ENCODE measurements at regions not wholly inside any gene's neighbourhood (a gene's known extent, or its start where the extent isn't known, plus 50 kb on each side); places are given as distances from the start of the nearest gene placed in this dataset.

GRCh38 chr3:78268087-78268486 is 1228.2 kb downstream of the ROBO2 start:
- Histone ChIP-seq H3K4me1 (ENCODE audit: control insufficient read depth, extremely low read depth, insufficient read depth, low read length) (no peaks in the 10 kb centered on the region), H3K9me1 (replicated peaks; ENCODE audit: control insufficient read depth, extremely low read depth, insufficient read depth, low read length) (no peaks in the 10 kb centered on the region), H3K27me3 (ENCODE audit: control insufficient read depth in 2 of 2, insufficient read depth in 2 of 2, low read length in 2 of 2) (no peaks in the 10 kb centered on the region), H4K20me1 (replicated peaks; ENCODE audit: control insufficient read depth, extremely low read depth, insufficient read depth, low read length) (no peaks in the 10 kb centered on the region), H3K9me3 (replicated peaks; ENCODE audit: control insufficient read depth, insufficient read depth, low read length) (no peaks in the 10 kb centered on the region), H2AFZ (ENCODE audit: low read depth, low read length) (no peak overlapping the region), H3K27ac (ENCODE audit: insufficient read depth, low read depth, low read length) (no peak overlapping the region), H3K4me2 (ENCODE audit: insufficient read depth, low read length) (no peak overlapping the region), H3K79me2 (ENCODE audit: control insufficient read depth, insufficient read depth, low read length) (no peaks in the 10 kb centered on the region), H3K9ac (replicated peaks; ENCODE audit: extremely low read depth, insufficient read depth, low read length) (no peak overlapping the region), H3K36me3 (ENCODE audit: control insufficient read depth in 2 of 2, extremely low read depth in 1 of 2, insufficient read depth in 2 of 2, low read length in 2 of 2) (no peaks in the 10 kb centered on the region), H3K4me3 (replicated peaks in 1 of 3; ENCODE audit: insufficient read depth in 1 of 3, low read depth in 1 of 3, low read length in 3 of 3) (no peak overlapping the region)
- intact Hi-C loops (cut with micrococcal nuclease) (no loop called here), dilution Hi-C loops (cut with MboI; ENCODE audit: extremely low pct_ligation_motif_present, low sequenced_read_pairs) (no loop called here)
- no peak for DNase-seq (ENCODE audit: low read depth, low spot score)
- no TSS peak for BruUV-seq (replicated peaks)
- CTCF ChIA-PET, result no interaction called here
- TF ChIP-seq MAX (IDR thresholded peaks at IDR 0.05; ENCODE audit: insufficient read depth, insufficient read length), result no peak
- no peak for TF ChIP-seq POLR2A (IDR thresholded peaks at IDR 0.05; ENCODE audit: low read depth, low read length)
- TF ChIP-seq, protein P1, sequence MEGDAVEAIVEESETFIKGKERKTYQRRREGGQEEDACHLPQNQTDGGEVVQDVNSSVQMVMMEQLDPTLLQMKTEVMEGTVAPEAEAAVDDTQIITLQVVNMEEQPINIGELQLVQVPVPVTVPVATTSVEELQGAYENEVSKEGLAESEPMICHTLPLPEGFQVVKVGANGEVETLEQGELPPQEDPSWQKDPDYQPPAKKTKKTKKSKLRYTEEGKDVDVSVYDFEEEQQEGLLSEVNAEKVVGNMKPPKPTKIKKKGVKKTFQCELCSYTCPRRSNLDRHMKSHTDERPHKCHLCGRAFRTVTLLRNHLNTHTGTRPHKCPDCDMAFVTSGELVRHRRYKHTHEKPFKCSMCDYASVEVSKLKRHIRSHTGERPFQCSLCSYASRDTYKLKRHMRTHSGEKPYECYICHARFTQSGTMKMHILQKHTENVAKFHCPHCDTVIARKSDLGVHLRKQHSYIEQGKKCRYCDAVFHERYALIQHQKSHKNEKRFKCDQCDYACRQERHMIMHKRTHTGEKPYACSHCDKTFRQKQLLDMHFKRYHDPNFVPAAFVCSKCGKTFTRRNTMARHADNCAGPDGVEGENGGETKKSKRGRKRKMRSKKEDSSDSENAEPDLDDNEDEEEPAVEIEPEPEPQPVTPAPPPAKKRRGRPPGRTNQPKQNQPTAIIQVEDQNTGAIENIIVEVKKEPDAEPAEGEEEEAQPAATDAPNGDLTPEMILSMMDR (IDR thresholded peaks at IDR 0.05; ENCODE audit: extremely low read depth in 1 of 2, insufficient read depth in 1 of 2, low read depth in 1 of 2, low read length in 2 of 2), result no peak
- TF ChIP-seq FOS (IDR thresholded peaks at IDR 0.05; ENCODE audit: borderline replicate concordance, insufficient read depth, low read length), result no peak
- no peak for TF ChIP-seq JUN (IDR thresholded peaks at IDR 0.05; ENCODE audit: borderline replicate concordance, insufficient read depth, insufficient read length, low read depth)
- no peak for TF ChIP-seq EZH2 (IDR thresholded peaks at IDR 0.05; ENCODE audit: borderline replicate concordance, low read depth, low read length, severe bottlenecking)
- no peak for TF ChIP-seq POLR2AphosphoS5 (IDR thresholded peaks at IDR 0.05; ENCODE audit: insufficient read depth, low read depth, low read length)
- no peak for TF ChIP-seq GATA2 (IDR thresholded peaks at IDR 0.05; ENCODE audit: insufficient read depth, insufficient read length, low read depth, low read length)
- no peak for TF ChIP-seq MYC (IDR thresholded peaks at IDR 0.05; ENCODE audit: low read depth, low read length)
- FAIRE-seq, result no peak
- POLR2A ChIA-PET, result no interaction called here

All from endothelial cell of umbilical vein (primary cell).